Right hindlimb (tissue), 1 donor: ENCODE measurements at regions not wholly inside any gene's neighbourhood (a gene's known extent, or its start where the extent isn't known, plus 50 kb on each side); places are given as distances from the start of the nearest gene placed in this dataset.
"Not testable (repeated sequence)": the region's sequence is repeated elsewhere in the genome, so short reads cannot be mapped to it uniquely, and the experiment has no call there.

Experiments used
- DNase-seq: peaks from one replicate; pipeline ENCODE4 v3.0.0-alpha.2; 2018

GRCh38 chr20:52424357-52424942 is 232.9 kb upstream of the ZFP64 start:
- not testable (repeated sequence) for DNase-seq

- DNase-seq, result not testable (repeated sequence)
These were observed 232.1 kb upstream of the ZFP64 start for GRCh38 chr20:52423536-52424140.

- DNase-seq, result no peak
These were observed 231.2 kb upstream of the ZFP64 start for GRCh38 chr20:52422574-52423336.

DNA sequence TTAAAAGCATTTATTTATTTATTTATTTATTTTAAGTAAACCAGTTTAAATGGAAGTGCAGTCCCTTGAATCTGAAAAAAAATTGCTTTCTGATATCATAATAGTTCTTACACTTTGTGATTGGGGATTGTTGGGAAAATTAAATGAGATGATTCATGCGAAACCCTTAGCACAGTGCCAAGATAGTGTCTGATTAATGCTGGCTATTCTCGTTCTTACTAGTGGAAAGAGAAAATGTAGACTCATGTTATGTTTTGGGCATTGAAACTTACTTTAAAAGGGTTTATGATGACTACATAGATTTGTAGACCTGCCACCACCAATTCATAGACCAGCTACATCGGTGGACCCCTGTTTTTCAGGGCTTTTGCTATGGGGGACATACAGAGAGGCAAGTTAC is 229.2 kb upstream of the ZFP64 start:
- DNase-seq, result no peak

DNA sequence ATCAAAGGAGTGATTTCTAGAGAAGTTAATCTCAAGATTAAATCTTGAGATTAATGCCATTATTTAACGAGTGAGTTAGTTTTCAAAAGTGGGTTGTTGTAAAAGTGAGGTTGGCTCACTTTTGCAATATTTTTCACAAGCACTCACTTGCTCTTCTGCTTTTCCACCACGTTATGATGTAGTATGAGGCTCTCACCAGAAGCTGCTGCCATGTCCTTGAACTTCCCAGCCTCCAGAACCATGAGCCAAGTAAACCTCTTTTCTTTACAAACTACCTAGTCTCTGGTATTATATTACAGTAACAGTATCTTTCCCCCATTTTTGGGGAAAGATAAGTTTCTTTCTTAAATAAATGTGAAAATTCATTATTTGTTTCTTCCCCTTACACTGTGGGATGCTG is 227.6 kb upstream of the ZFP64 start:
- DNase-seq, result no peak

DNA sequence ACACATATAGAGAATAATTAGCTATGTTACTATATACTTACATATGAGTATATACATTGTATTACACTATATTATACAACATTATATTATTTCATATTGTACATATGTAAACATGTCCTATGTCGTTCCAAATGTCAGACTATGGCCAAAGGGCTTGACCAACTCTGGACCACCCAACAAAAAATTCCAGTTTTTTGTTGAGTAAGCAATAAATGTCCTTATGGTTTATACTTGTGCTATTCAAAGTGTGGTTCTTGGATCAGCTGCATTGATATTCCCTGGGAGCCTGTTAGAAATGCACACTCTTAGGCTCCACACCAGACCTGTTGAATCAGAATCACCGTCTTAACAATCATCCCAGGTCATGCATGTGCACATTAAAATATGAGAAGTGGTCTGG is 225.4 kb upstream of the ZFP64 start:
- no peak for DNase-seq

DNA sequence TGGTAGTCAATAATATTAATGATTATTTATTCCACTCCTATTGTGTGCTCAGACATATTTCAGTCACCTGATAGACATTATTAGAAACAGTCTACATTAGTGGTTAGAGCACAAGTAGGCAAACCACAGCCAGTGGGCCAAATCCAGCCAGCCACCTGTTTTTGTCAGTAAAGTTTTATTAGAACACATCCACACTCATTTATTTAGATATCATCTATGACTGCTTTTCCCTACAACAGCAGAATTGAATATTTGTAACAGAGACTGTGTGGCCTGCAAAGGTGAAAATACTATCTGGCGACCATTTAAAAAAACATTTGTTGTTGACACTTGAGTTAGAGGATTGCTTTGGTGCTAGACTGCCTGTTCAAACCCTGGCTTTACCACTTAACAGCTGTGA is 220.0 kb upstream of the ZFP64 start:
- DNase-seq, result no peak

GRCh38 chr20:52410731-52411234 is 219.2 kb upstream of the ZFP64 start:
- DNase-seq, result no peak

DNA sequence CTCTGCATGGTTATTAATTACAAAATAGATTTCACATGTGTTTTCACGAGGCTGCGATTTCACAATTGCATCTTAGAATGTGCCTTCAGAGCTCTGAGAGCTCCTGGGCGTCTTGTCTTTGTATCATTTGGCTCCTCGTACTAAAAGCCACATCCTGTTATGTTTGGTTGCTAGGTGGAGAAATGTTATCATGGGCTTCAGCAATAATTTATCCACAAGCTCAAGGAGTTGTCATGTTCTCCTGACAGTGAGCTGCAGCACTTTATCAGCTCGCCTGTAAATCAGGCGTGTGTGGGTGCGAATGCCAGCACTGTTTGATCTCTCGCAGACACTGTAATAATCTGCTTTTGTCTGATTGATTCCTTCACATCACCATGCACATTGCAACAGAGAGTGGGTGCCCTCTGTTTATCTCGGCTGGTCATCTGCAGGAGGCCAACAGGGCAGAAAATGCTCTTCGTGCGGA is 218.6 kb upstream of the ZFP64 start:
- DNase-seq, result no peak

GRCh38 chr20:52405986-52406385 is 214.4 kb upstream of the ZFP64 start:
- DNase-seq, result no peak

DNA sequence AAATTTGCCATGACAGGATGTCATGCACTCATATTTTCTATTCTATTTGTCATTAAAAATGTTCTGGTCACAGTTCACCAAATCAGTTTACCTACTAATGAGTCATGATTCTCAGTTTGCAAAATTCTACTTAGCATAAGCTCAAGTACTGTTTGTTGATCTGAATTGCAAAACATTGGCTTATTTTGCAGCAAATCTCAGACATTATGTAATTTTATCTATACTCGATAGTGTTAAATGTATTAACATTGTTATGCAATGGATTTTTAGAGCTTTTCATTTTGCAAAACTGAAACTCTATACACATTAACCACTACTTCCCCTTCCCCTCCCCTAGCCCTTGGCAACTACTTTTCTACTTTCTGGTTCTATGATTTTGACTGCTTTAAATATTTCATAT is 213.8 kb upstream of the ZFP64 start:
- DNase-seq, result no peak

GRCh38 chr20:52404671-52405070 is 213.1 kb upstream of the ZFP64 start:
- DNase-seq, result no peak

DNA sequence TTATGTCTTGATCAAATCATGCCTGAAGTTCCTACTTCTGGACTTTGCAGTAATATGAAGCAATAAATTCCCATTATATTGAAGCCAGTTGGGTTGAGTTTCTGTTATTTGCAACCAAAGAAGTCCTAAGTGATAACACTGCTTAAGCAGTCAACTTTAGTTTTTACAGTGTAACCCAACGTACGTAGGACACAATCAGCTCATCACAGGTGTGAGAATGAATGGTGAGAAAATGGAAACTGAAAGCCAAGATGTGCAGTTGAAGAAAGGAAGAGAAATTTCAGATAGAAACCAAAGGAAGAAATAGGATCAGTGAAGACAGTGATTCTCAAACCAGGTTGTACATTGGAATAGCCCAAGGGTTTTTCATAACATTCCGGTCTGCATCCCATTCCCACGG is 211.4 kb upstream of the ZFP64 start:
- DNase-seq, result no peak

- no peak for DNase-seq
These were observed 210.9 kb upstream of the ZFP64 start for GRCh38 chr20:52402514-52402913.

GRCh38 chr20:52401431-52401830 is 209.9 kb upstream of the ZFP64 start:
- no peak for DNase-seq

DNA sequence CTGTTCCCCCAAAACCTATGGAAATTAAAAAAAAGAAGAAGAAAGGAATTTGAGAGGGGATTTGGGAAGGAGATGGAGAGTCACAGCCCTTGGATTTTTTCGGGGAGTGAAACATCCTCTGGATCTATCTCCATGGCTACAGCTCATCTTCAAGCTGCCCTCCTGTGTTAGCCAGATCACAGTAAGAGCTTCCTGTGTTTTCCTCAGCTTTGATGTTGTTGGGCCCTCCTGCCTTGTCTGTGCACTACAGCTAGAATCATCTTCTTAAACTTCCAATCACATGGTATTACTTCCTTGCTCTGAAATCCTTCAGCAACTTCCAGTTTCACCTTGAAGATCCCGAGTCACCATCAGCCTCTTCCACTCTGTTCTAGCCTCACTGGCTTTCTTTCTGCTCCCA is 207.8 kb upstream of the ZFP64 start:
- DNase-seq, result no peak

- no peak for DNase-seq
These were observed 198.0 kb upstream of the ZFP64 start for GRCh38 chr20:52389606-52390005.

DNA sequence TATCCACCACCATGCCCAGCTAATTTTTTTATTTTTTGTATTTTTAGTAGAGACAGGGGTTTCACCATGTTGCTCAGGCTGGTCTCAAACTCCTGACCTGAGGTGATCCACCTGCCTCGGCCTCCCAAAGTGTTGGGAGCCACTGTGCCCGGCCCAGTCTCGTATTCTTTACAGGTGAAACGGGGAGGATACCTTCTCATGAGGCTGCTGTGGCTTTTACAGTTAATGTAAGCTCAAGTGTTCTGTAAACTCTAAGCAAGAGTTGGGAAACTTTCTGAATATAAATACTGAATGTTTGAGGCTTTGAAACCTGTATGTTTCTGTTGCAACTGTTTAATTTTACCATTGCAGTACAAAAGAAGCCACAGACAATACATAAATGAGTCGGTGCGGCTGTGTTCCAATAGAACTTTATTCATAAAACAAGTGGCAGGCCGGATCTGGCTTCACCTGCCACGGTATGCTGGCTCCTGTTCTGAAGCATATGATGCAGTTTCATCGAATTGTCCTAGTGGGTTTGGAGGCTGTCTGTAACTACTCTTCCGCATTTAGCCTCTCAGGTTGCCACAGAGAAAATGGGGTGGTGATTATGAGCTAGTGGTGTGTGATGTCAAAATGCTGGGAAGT is 192.5 kb upstream of the ZFP64 start:
- DNase-seq, result no peak

- DNase-seq, result no peak
These were observed 191.4 kb upstream of the ZFP64 start for GRCh38 chr20:52382933-52383332.

DNA sequence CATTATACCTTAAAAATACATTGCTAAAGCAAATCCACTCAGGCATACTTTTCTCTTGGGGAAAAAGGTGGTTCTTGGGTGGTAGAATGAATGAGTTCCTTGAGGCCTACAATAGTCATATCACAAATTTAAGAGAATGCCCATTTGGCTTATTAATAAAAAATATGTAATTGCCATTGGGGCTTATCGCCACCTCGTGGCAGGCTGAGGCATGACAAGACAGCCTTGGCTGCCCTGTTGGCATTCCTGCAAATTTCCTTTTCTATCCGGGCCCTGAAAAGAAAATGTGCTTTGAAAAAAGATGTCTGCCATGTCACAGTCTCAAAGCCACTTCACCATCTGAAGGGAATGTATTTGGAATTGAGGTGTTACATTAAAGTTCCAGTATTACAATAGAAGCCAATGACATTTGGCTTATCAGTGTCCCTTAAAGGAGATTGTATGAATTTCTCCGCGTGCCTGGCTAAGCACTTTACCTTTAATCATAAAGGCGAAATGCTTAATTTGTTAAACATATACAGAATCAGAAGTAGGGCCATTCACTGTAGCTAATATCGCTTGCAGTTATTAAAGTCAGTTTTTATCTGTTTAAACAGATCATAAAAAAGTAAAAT is 188.3 kb upstream of the ZFP64 start:
- DNase-seq, result peak; percentile 49

- no peak for DNase-seq
These were observed 180.6 kb upstream of the ZFP64 start for GRCh38 chr20:52372169-52372568.

DNA sequence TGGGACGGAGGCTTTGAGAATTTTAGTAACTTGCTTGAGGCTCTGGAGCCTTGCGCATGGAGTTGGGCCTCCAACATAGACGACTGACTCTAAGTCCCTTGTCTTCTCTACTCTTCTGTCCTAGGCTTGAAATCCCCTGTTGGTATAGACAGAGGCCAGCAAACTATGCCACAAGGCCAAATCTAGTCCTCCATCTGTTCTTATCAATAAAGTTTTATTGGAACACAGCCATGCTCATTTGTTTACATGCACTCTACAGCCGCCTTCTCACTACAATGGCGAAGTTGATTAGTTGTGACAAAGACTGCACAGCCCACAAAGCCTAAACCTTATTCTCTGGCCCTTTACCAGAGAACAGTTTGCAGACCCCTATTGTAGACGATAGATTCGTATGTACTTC is 174.1 kb upstream of the ZFP64 start:
- no peak for DNase-seq

DNA sequence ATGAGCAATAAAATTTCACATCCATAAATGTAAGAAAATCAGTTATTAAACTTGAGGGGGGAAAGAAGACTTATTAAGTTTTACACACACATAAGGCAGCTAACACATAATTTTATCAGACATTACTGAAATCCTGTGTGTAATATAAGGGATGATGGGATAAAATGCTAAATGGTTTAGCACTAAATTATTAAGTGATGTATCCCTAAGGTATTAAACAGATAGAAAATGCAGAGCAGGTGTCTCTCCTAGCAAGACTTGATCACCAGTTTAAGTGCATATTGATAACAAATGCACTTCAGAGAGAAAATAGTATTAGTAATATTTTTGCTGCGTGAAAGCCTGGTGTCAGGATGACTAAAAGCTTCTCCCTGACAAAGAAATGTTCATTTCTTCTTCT is 172.8 kb upstream of the ZFP64 start:
- DNase-seq, result no peak
